Kidney (tissue), 13 donors: ENCODE measurements at regions not wholly inside any gene's neighbourhood (a gene's known extent, or its start where the extent isn't known, plus 50 kb on each side); places are given as distances from the start of the nearest gene placed in this dataset.

Experiments
- DNase-seq, 5 donors: peaks; one replicate each; pipeline ENCODE4 v3.0.0-alpha.2; 2013 to 2020
- FAIRE-seq: peaks from 2 replicates; lab custom pipeline; 2012; peaks lifted over from hg19 to GRCh38; lab: Jason Lieb, UNC
- H3K27ac ChIP-seq, 2 donors: one replicate each; pipeline ENCODE4 v1.7.0; 2013; ENCODE audit warnings: low read depth in 2 of 2, low read length in 2 of 2, inconsistent platforms in 1 of 2
- H3K27me3 ChIP-seq: one replicate; pipeline ENCODE4 v1.7.1; 2013; ENCODE audit warnings: low read length, inconsistent platforms; ENCODE audit not compliant: control insufficient read depth, insufficient read depth
- H3K36me3 ChIP-seq, 3 donors: one replicate each; pipeline versions ENCODE4 v1.7.0 to v1.7.1; 2013; ENCODE audit warnings: low read length in 3 of 3, control low read depth in 1 of 3, inconsistent platforms in 1 of 3; ENCODE audit not compliant: insufficient read depth in 3 of 3, control insufficient read depth in 2 of 3
- H3K4me1 ChIP-seq, 3 donors: one replicate each; pipeline versions ENCODE4 v1.7.0 to v1.7.1; 2013; ENCODE audit warnings: low read length in 3 of 3, inconsistent platforms in 1 of 3, low read depth in 1 of 3; ENCODE audit not compliant: control insufficient read depth in 2 of 3, insufficient read depth in 2 of 3
- H3K4me3 ChIP-seq, 3 donors: one replicate each; pipeline versions ENCODE4 v1.7.0 to v1.8.1; 2013; ENCODE audit warnings: low read length in 3 of 3, control low read depth in 1 of 3, inconsistent platforms in 1 of 3
- H3K9ac ChIP-seq, 3 donors: one replicate each; pipeline versions ENCODE4 v1.7.0 to v1.7.1; 2013; ENCODE audit warnings: low read length in 3 of 3, control low read depth in 1 of 3, inconsistent platforms in 1 of 3
- H3K9me3 ChIP-seq, 3 donors: one replicate each; pipeline versions ENCODE4 v1.7.0 to v1.7.1; 2013; ENCODE audit warnings: low read length in 3 of 3, control low read depth in 1 of 3, inconsistent platforms in 1 of 3; ENCODE audit not compliant: control insufficient read depth in 2 of 3, insufficient read depth in 1 of 3
- CTCF ChIP-seq: IDR thresholded peaks from 3 replicates; pipeline ENCODE4 v1.5.1; 2012; ENCODE audit warnings: mild to moderate bottlenecking, moderate library complexity, borderline replicate concordance; ENCODE audit not compliant: insufficient read depth; ENCODE audit errors: extremely low read depth
- intact Hi-C: fragments of 100-400 bp; cut with DNase I; formaldehyde crosslinking; loops from one replicate; pipeline ENCODE4 v1.11.1; 2022
- donor health status: control.
- donor health status: control.
- donor health status: control.
- donor health status: control.
- donor health status: control.
- donor health status: DM: yes; HTN: yes; CAD: no.
- donor health status: Normal renal cell carcinoma (clear cell type).

GRCh38 chr12:123085730-123086487, 65.0 kb downstream of the PITPNM2 start:
- Histone ChIP-seq H3K4me3 (no peak overlapping the region), H3K4me1 (peaks cover 0 to 22% (median 19%) of the 10 kb centered on the region in 3 donors), H3K27me3 (no peaks in the 10 kb centered on the region), H3K36me3 (no peaks in the 10 kb centered on the region), H3K9me3 (no peaks in the 10 kb centered on the region), H3K27ac (no peak overlapping the region), H3K9ac (no peak overlapping the region)
- intact Hi-C loops: no loop called here
- DNase-seq (peak in 1 of 5 donors; percentile 89), FAIRE-seq (no peak)
- no peak for TF ChIP-seq CTCF

- Histone ChIP-seq H3K9ac (no peak overlapping the region), H3K27ac (no peak overlapping the region), H3K9me3 (no peaks in the 10 kb centered on the region), H3K4me3 (no peak overlapping the region), H3K4me1 (peaks cover 0 to 22% (median 19%) of the 10 kb centered on the region in 3 donors), H3K36me3 (no peaks in the 10 kb centered on the region), H3K27me3 (no peaks in the 10 kb centered on the region)
- no peak for TF ChIP-seq CTCF
- DNase-seq (no peak), FAIRE-seq (no peak)
- intact Hi-C loops: no loop called here
Observed at GRCh38 chr12:123085066-123085465, 65.8 kb downstream of the PITPNM2 start.

GRCh38 chr12:123083661-123084571, 67.0 kb downstream of the PITPNM2 start:
- H3K9ac ChIP-seq: peak overlapping the region in 1 of 3 donors; percentile 9
- no peak overlapping the region for H3K4me3 ChIP-seq
- no peak overlapping the region for H3K27ac ChIP-seq
- no peaks in the 10 kb centered on the region for H3K9me3 ChIP-seq
- FAIRE-seq (no peak), DNase-seq (no peak)
- peaks cover 0 to 22% (median 19%) of the 10 kb centered on the region in 3 donors for H3K4me1 ChIP-seq
- no peaks in the 10 kb centered on the region for H3K36me3 ChIP-seq
- H3K27me3 ChIP-seq: no peaks in the 10 kb centered on the region
- no peak for TF ChIP-seq CTCF
- intact Hi-C loops: no loop called here
